Thymus (tissue), 11 donors: ENCODE measurements at regions not wholly inside any gene's neighbourhood (a gene's known extent, or its start where the extent isn't known, plus 50 kb on each side); places are given as distances from the start of the nearest gene placed in this dataset.

Source experiments
- DNase-seq, 9 donors: peaks; one replicate each; pipeline ENCODE4 v3.0.0-alpha.2; 2013; ENCODE audit warnings: low spot score in 9 of 9, low read depth in 6 of 9, missing footprints in 1 of 9
- H3K27ac ChIP-seq, 2 donors: one replicate each; pipeline ENCODE4 v1.5.1; 2013; ENCODE audit warnings: control low read depth in 1 of 2, low read depth in 1 of 2, low read length in 1 of 2, mild to moderate bottlenecking in 1 of 2, moderate library complexity in 1 of 2
- H3K27me3 ChIP-seq, 2 donors: one replicate each; pipeline ENCODE4 v1.5.1; 2013; ENCODE audit warnings: low read length in 1 of 2; ENCODE audit not compliant: control insufficient read depth in 2 of 2, insufficient read depth in 1 of 2
- H3K36me3 ChIP-seq, 2 donors: one replicate each; pipeline ENCODE4 v1.5.1; 2013; ENCODE audit warnings: low read length in 1 of 2, mild to moderate bottlenecking in 1 of 2, moderate library complexity in 1 of 2; ENCODE audit not compliant: control insufficient read depth in 2 of 2, insufficient read depth in 2 of 2
- H3K4me1 ChIP-seq, 2 donors: one replicate each; pipeline ENCODE4 v1.5.1; 2013; ENCODE audit warnings: low read length in 2 of 2; ENCODE audit not compliant: control insufficient read depth in 2 of 2, insufficient read depth in 2 of 2
- H3K4me3 ChIP-seq, 2 donors: one replicate each; pipeline ENCODE4 v1.5.1; 2013; ENCODE audit warnings: low read length in 2 of 2, control low read depth in 1 of 2, mild to moderate bottlenecking in 1 of 2
- H3K9me3 ChIP-seq, 2 donors: one replicate each; pipeline ENCODE4 v1.5.1; 2013; ENCODE audit warnings: low read length in 1 of 2, mild to moderate bottlenecking in 1 of 2; ENCODE audit not compliant: control insufficient read depth in 2 of 2, insufficient read depth in 1 of 2
- WGBS: extraction: QIAGEN DNeasy Blood & Tissue Kit; methylation state at CpG from one replicate; pipeline ENCODE4 v1.1.7; 2013; 5-methylcytosine and 5-hydroxymethylcytosine counted together
- donor health status: healthy.

DNA sequence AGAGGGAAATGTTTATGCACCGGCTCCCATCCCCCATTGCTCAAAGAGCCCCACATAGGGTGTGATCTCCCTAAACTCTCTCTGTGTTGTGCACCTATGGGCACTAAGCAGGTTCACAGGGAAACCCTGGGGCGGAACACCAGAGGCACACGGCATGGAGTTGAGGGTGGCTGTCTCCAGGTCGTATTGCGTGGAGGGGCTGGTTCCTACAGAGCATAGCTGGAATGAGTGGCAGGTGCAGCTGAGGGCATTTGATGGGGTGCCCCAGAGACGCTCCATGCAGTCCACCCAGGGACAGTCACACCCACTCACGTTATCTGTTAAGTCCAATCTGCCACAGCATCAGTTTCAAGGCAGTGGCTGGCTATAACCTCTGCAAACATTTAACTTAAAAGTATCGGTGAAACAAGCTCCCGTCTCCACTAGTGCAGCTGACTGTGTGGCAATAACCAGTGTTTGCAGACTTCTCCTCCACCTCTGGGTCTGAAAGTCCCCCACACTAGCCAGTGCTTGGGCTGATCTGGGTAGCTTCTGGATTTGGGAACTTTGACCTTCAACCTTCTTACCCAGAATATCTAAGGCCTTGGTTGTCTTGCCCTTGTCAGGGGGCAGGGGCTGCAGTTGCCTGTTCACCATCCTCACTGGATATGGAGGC is 249.2 kb upstream of the ZNF32 start:
- WGBS, result 90% methylated on average over 9 of the region's 9 CpGs
- H3K9me3 ChIP-seq, result no peaks in the 10 kb centered on the region
- no peaks in the 10 kb centered on the region for H3K4me1 ChIP-seq
- no peaks in the 10 kb centered on the region for H3K36me3 ChIP-seq
- H3K27ac ChIP-seq, result no peak overlapping the region
- no peak overlapping the region for H3K4me3 ChIP-seq
- no peak for DNase-seq
- H3K27me3 ChIP-seq, result no peaks in the 10 kb centered on the region

DNA sequence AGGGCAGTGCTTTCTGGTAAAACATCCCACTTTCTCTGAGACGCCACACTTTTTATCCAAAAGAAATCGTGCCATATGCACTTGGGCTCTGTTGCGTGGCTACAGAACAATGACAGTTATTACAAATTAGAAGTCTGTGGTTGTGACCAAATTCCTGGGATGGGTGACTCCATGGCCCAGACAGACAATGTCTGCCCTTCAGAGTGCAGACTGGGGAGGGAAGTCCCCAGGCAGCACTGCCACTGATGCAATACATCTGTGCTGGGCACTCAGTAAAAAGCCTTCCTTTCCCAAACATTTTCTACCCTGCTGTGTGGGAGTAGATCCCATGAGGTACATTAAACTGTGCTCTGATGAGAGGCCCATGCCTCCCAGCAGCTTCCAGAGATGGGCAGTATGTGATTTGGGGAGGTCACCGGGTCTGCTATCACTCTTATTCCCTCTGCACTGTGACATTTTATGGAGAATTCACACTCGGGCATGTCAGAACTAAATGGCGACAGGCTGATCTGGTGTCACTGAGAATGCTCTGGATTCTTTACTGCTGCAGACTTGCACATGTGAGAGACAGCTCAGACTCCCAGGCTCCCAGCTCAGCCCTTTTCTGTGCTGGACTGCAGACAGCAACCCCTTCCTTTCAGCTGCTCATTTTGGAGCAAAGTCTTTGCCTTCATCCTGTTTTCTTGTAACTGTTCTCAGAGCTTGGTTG is 243.5 kb upstream of the ZNF32 start:
- Histone ChIP-seq H3K4me1 (no peaks in the 10 kb centered on the region), H3K9me3 (no peaks in the 10 kb centered on the region), H3K4me3 (no peak overlapping the region), H3K27me3 (no peaks in the 10 kb centered on the region), H3K36me3 (no peaks in the 10 kb centered on the region), H3K27ac (no peak overlapping the region)
- DNase-seq, result no peak
- WGBS, result 94% methylated on average over 6 of the region's 6 CpGs

DNA sequence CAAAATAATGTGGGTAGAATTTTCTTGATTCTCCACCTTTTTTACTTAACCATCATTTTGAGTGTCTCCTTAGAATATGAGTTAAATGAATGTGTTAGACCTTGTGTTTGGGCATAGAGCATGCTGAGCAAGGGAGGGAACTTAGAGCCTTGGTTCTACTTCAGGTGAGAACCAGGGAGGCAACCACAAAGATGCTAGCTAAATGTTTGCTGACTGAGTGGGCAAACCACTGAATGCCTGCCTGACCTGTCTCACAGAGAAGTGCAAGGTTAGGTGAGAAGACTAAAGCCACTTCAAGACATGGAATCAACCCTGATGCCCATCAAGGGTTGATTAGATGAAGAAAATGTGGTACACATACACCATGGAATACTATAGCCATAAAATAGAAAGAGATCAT is 242.6 kb upstream of the ZNF32 start:
- H3K36me3 ChIP-seq, result no peaks in the 10 kb centered on the region
- H3K4me1 ChIP-seq, result no peaks in the 10 kb centered on the region
- DNase-seq, result no peak
- no peak overlapping the region for H3K27ac ChIP-seq
- H3K4me3 ChIP-seq, result no peak overlapping the region
- no peaks in the 10 kb centered on the region for H3K9me3 ChIP-seq
- H3K27me3 ChIP-seq, result no peaks in the 10 kb centered on the region

DNA sequence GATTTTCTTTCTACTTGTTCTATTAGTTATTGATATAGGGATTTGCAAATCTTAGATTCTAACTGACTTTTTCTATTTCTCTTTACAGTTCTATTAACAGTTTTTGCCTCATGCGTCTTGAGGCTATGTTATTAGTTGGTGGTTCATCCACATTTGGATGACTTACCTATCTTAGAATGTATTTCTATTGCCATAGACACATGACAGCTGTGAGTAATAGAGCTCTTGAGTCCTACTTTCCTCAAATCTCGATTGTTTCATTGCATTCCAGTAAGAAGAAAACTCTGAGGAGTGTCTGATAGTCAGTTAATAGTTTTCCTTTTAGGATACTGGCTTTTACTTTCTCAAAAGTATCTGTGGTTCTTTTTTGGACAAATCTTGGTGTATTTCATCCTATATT is 241.4 kb upstream of the ZNF32 start:
- 88% methylated on average over 2 of the region's 2 CpGs for WGBS
- H3K27ac ChIP-seq, result no peak overlapping the region
- H3K9me3 ChIP-seq, result no peaks in the 10 kb centered on the region
- H3K4me3 ChIP-seq, result no peak overlapping the region
- DNase-seq, result no peak
- no peaks in the 10 kb centered on the region for H3K36me3 ChIP-seq
- peaks cover 0 to 3% of the 10 kb centered on the region in 2 donors for H3K27me3 ChIP-seq
- no peaks in the 10 kb centered on the region for H3K4me1 ChIP-seq

DNA sequence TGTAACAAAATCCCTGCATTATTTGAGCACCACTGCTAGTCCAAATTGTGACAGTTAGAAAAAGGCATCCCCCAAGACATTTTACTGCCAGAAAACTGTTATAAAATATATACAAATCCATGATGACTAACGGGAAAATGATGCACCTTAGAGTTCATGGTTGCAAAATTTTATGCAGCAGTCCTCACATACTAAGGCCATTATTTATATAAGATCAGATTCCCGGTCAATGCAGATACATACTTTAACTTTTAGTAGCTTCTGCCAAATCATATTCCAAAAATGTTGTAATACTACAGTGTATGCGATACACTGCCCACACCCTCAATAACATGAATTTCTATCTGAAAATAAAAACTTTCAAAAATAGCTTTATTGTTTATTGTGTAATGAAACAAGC is 239.9 kb upstream of the ZNF32 start:
- Histone ChIP-seq H3K9me3 (no peaks in the 10 kb centered on the region), H3K27me3 (peaks cover 0 to 6% of the 10 kb centered on the region in 2 donors), H3K27ac (no peak overlapping the region), H3K36me3 (no peaks in the 10 kb centered on the region), H3K4me1 (no peaks in the 10 kb centered on the region), H3K4me3 (no peak overlapping the region)
- 93% methylated on average over 3 of the region's 3 CpGs for WGBS
- no peak for DNase-seq

DNA sequence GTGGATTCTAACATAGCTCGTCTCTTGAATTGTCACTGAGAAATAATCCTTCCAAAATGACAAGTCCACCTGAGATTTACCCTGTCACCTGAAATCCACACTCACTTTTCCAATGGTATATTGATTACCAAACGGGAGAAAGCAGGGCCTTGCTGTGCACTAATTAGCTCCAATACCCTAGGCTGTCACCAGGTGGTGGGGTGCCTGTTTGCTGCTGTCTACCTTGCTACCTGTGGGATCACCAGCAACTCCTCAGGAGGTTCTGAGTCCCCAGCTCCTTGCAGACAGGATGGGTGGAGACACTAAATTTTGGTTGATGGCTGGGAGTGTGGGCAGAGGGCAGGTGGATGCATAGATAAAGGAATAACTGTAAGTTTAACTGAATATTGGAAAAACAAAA is 237.2 kb upstream of the ZNF32 start:
- H3K27ac ChIP-seq, result no peak overlapping the region
- no peak for DNase-seq
- 97% methylated on average over 2 of the region's 2 CpGs for WGBS
- no peaks in the 10 kb centered on the region for H3K36me3 ChIP-seq
- no peaks in the 10 kb centered on the region for H3K9me3 ChIP-seq
- H3K27me3 ChIP-seq, result peaks cover 0 to 13% of the 10 kb centered on the region in 2 donors
- no peak overlapping the region for H3K4me3 ChIP-seq
- no peaks in the 10 kb centered on the region for H3K4me1 ChIP-seq

DNA sequence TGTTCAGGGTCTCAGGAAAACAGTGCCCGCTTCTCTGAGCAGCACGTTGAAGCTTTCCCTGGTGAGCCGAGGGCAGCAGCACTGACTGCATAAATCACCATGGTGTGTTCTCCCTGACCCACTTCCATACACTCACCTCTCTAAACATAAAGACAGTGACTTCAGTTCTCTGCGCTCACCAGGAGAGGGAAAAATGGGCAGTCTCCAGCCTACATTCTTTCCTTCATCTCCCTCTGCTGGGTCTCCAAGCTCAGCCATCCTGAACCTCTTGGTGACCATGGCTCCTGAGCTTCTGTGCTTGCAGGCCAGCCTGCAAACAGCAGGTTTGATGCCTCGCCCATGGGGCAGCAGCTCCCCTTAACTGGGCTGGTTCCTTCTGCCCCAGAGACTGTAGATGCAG is 236.6 kb upstream of the ZNF32 start:
- Histone ChIP-seq H3K4me3 (no peak overlapping the region), H3K4me1 (no peaks in the 10 kb centered on the region), H3K36me3 (no peaks in the 10 kb centered on the region), H3K9me3 (no peaks in the 10 kb centered on the region), H3K27ac (no peak overlapping the region), H3K27me3 (peaks cover 0 to 13% of the 10 kb centered on the region in 2 donors)
- DNase-seq, result no peak
- WGBS, result 92% methylated on average over 5 of the region's 5 CpGs

DNA sequence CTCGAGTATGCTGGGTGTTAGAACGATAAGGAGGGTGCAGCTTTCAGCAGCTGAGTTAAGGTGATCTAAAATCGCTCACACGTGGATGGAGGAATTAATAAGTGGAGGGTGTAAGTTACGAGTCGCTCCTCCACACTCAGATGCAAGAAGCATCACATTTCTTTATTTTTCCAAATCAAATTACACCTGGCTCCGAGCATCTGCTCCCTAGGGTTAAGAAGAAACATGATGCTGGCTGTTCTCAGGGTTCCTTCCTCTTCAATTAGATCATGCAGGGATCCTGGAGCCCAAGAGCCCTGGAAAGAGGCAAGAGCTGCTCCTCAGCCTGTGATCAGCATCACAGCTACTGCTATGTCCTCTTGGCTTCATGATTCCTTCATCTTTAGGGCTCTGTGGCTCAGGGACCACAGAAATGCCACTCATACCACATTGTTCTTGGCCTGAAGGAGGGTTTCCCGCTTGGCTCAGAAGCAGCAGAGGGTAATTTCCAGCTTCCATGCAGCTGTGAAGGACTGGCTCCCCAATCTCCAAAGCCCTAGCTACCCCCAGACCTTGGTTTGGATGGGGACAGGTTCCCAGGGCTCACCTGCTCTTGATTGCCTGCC is 235.9 kb upstream of the ZNF32 start:
- no peaks in the 10 kb centered on the region for H3K9me3 ChIP-seq
- H3K4me1 ChIP-seq, result no peaks in the 10 kb centered on the region
- no peak for DNase-seq
- H3K27ac ChIP-seq, result no peak overlapping the region
- peaks cover 0 to 13% of the 10 kb centered on the region in 2 donors for H3K27me3 ChIP-seq
- H3K36me3 ChIP-seq, result no peaks in the 10 kb centered on the region
- H3K4me3 ChIP-seq, result no peak overlapping the region
- WGBS, result 92% methylated on average over 8 of the region's 8 CpGs

DNA sequence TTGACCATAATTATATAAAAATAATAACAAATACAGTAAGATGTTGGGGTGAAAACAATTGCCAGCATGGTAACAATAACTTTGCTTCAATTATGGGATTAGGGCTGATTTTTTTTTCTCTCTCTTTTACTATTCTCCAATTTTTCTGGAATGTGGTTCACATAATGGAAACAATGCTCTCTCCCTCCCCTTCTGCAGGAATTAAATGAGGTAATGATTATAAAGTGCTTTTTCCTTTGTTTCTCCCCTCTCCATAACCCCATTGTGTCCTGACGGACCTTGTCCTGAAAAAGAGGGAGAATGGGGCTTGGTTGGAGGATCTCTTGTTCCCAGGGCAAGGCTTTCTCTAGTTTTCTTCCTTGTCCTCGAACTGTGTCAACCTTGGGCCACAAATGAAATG is 234.0 kb upstream of the ZNF32 start:
- WGBS, result 92% methylated on average over 2 of the region's 2 CpGs
- Histone ChIP-seq H3K4me1 (no peaks in the 10 kb centered on the region), H3K27ac (no peak overlapping the region), H3K27me3 (peaks cover 0 to 13% of the 10 kb centered on the region in 2 donors), H3K4me3 (no peak overlapping the region), H3K9me3 (no peaks in the 10 kb centered on the region), H3K36me3 (no peaks in the 10 kb centered on the region)
- DNase-seq, result no peak
